Erythroblast (primary cell): ENCODE measurements at regions not wholly inside any gene's neighbourhood (a gene's known extent, or its start where the extent isn't known, plus 50 kb on each side); places are given as distances from the start of the nearest gene placed in this dataset.

ENCODE experiments used
- DNase-seq, 2 experiments: peaks; one replicate each; lab custom pipeline; 2025; lab: John Stamatoyannopoulos, UW
- GATA1 ChIP-seq: IDR thresholded peaks from 2 replicates; pipeline ENCODE4 v1.6.1; 2011; ENCODE audit warnings: low read depth, mild to moderate bottlenecking, control low read depth, low read length, moderate library complexity
- POLR2A ChIP-seq: IDR thresholded peaks from 2 replicates; pipeline ENCODE4 v1.6.1; 2011; ENCODE audit warnings: mild to moderate bottlenecking, low read length

GRCh38 chr1:98278055-98278454 lies 357.2 kb upstream of the DPYD start:
- no peak for DNase-seq
- TF ChIP-seq GATA1, result no peak
- TF ChIP-seq POLR2A, result no peak

GRCh38 chr1:98277118-98277517 lies 356.3 kb upstream of the DPYD start:
- TF ChIP-seq POLR2A (no peak), GATA1 (no peak)
- DNase-seq, result no peak

GRCh38 chr1:98276514-98276913 lies 355.7 kb upstream of the DPYD start:
- TF ChIP-seq POLR2A (no peak), GATA1 (no peak)
- DNase-seq, result no peak

GRCh38 chr1:98268316-98268715 lies 347.5 kb upstream of the DPYD start:
- no peak for DNase-seq
- no peak for TF ChIP-seq GATA1
- no peak for TF ChIP-seq POLR2A

- no peak for TF ChIP-seq POLR2A
- no peak for TF ChIP-seq GATA1
Observed at GRCh38 chr1:98267423-98267822, 346.6 kb upstream of the DPYD start.

GRCh38 chr1:98264727-98265126 lies 343.9 kb upstream of the DPYD start:
- no peak for DNase-seq
- TF ChIP-seq GATA1, result no peak
- no peak for TF ChIP-seq POLR2A

More at GRCh38 chr1:98267423-98267822, 346.6 kb upstream of the DPYD start:
- no peak for DNase-seq

- TF ChIP-seq POLR2A (no peak), GATA1 (no peak)
- DNase-seq, result no peak
Observed at GRCh38 chr1:98260839-98261238, 340.0 kb upstream of the DPYD start.

GRCh38 chr1:98260412-98260811 lies 339.6 kb upstream of the DPYD start:
- TF ChIP-seq POLR2A (no peak), GATA1 (no peak)
- DNase-seq, result no peak

- no peak for TF ChIP-seq POLR2A
- no peak for TF ChIP-seq GATA1
Observed at GRCh38 chr1:98256700-98257099, 335.9 kb upstream of the DPYD start.

GRCh38 chr1:98253145-98253544 lies 332.3 kb upstream of the DPYD start:
- TF ChIP-seq GATA1, result no peak
- TF ChIP-seq POLR2A, result no peak
- DNase-seq, result no peak

More at GRCh38 chr1:98256700-98257099, 335.9 kb upstream of the DPYD start:
- DNase-seq, result no peak

GRCh38 chr1:98251497-98251896 lies 330.7 kb upstream of the DPYD start:
- TF ChIP-seq POLR2A (no peak), GATA1 (no peak)
- DNase-seq, result no peak

GRCh38 chr1:98232678-98233077 lies 311.8 kb upstream of the DPYD start:
- TF ChIP-seq GATA1, result no peak
- no peak for TF ChIP-seq POLR2A
- DNase-seq, result no peak

- no peak for DNase-seq
- no peak for TF ChIP-seq POLR2A
- TF ChIP-seq GATA1, result no peak
Observed at GRCh38 chr1:98222706-98223105, 301.9 kb upstream of the DPYD start.

- TF ChIP-seq GATA1, result no peak
- TF ChIP-seq POLR2A, result no peak
- DNase-seq, result no peak
Observed at GRCh38 chr1:98221923-98222322, 301.1 kb upstream of the DPYD start.

GRCh38 chr1:98217601-98218000 lies 296.8 kb upstream of the DPYD start:
- TF ChIP-seq GATA1 (no peak), POLR2A (no peak)
- DNase-seq, result no peak
